ENCODE measurements at regions not wholly inside any gene's neighbourhood (a gene's known extent, or its start where the extent isn't known, plus 50 kb on each side); places are given as distances from the start of the nearest gene placed in this dataset.

DNA sequence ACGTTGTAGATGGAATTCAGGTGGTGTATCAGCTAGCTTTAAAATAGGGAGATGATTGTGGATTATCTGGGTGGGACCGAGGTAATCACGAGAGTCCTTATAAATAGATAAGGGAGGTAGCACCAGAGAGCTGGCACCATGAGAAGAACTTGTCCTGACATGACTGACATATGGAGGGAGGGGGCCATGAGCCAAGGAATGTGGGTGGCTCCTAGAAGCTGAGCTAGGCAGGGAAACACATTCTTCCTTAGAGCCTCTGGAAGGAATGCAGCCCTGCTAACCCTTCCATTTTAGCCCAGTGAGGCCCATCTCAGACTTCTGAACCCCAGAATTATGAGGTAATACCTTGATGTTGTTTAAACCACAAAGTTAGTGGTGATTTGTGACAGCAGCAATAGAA lies 321.1 kb upstream of the SULF2 start:
- no peak overlapping the region for H3K4me3 Mint-ChIP-seq
- POLR2A ChIA-PET = no interaction called here
- intact Hi-C loops (cut with micrococcal nuclease) = no loop called here

DNA sequence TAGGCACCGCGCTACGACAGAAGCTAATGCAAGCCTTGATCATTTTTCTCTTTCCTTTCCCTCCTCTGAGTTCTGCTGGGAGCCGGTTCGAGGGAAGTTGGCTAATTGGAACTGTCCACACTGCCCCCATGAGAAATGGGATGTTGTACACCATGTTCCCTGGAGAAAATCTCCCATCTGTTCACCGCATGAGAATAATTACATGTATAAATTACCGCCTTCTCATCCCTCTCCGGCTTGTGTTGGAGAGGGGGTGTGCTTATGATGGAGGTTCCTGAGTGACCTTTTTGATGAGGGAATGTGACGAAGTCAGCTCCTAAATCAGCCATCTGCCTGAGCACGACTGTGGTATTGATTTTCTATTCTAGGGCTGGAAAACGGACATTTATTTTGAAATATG lies 320.2 kb upstream of the SULF2 start:
- Mint-ChIP-seq H3K36me3 (ENCODE audit: low read depth) (no peaks in the 10 kb centered on the region), H3K4me3 (no peak overlapping the region), H3K4me1 (ENCODE audit: low read depth) (no peaks in the 10 kb centered on the region), H3K9me3 (no peaks in the 10 kb centered on the region), H3K27me3 (no peaks in the 10 kb centered on the region), H3K27ac (no peak overlapping the region)
- POLR2A ChIA-PET = no interaction called here
- ATAC-seq (no peak), DNase-seq (no peak)
- CTCF ChIA-PET = interaction anchor here (1.1 kb wide), 1 partner anchor 515 kb away, joined by 3 read pairs; no protein-coding TSS in a partner anchor
- intact Hi-C loops (cut with micrococcal nuclease) = no loop called here
- TF ChIP-seq, protein P1, sequence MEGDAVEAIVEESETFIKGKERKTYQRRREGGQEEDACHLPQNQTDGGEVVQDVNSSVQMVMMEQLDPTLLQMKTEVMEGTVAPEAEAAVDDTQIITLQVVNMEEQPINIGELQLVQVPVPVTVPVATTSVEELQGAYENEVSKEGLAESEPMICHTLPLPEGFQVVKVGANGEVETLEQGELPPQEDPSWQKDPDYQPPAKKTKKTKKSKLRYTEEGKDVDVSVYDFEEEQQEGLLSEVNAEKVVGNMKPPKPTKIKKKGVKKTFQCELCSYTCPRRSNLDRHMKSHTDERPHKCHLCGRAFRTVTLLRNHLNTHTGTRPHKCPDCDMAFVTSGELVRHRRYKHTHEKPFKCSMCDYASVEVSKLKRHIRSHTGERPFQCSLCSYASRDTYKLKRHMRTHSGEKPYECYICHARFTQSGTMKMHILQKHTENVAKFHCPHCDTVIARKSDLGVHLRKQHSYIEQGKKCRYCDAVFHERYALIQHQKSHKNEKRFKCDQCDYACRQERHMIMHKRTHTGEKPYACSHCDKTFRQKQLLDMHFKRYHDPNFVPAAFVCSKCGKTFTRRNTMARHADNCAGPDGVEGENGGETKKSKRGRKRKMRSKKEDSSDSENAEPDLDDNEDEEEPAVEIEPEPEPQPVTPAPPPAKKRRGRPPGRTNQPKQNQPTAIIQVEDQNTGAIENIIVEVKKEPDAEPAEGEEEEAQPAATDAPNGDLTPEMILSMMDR (IDR thresholded peaks at IDR 0.05) = no peak

More for the DNA sequence above, 321.1 kb upstream of the SULF2 start:
- H3K9me3 Mint-ChIP-seq = no peaks in the 10 kb centered on the region
- no peaks in the 10 kb centered on the region for H3K4me1 Mint-ChIP-seq (ENCODE audit: low read depth)
- no peak overlapping the region for H3K27ac Mint-ChIP-seq
- no peaks in the 10 kb centered on the region for H3K36me3 Mint-ChIP-seq (ENCODE audit: low read depth)
- CTCF ChIA-PET = no interaction called here
- no peaks in the 10 kb centered on the region for H3K27me3 Mint-ChIP-seq
- DNase-seq = no peak
- TF ChIP-seq, protein P1 (IDR thresholded peaks at IDR 0.05) = no peak
- ATAC-seq = no peak

DNA sequence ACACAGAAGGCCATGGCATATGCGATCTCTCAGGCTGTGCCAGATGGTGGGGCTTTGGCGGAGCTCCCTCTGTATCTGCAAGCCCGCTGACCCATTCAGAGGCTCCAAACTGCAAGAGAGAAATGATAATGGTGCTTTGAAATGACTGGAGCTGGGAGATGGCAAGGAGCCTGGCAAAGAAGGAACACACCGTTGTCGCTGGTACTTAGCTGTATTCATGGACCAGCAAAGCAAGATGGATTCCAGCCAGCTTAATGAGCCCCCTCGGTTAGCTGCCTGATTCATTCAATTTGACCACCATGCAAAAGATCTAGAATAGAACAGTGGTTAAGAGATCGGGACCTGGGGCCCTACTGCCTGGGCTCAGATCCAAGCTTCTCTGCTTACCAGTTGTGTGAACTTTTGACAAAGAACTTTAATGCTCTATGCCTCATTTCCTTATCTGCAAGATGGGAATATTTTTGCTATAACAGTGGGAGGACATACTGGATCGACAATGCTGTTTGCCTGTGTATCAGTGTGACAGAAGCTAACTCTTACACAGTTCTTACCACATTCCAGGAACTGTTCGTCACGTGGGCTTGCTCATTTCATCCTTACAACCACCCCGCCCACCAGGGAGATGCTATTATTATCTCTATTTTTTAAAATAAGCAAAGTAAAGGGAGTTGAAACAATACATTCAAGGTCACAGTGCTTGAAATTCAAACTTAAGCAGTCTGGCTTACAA lies 317.8 kb upstream of the SULF2 start:
- CTCF ChIA-PET = interaction anchor here (0.7 kb wide), 1 partner anchor 10 kb away, joined by 3 read pairs; no protein-coding TSS in a partner anchor

DNA sequence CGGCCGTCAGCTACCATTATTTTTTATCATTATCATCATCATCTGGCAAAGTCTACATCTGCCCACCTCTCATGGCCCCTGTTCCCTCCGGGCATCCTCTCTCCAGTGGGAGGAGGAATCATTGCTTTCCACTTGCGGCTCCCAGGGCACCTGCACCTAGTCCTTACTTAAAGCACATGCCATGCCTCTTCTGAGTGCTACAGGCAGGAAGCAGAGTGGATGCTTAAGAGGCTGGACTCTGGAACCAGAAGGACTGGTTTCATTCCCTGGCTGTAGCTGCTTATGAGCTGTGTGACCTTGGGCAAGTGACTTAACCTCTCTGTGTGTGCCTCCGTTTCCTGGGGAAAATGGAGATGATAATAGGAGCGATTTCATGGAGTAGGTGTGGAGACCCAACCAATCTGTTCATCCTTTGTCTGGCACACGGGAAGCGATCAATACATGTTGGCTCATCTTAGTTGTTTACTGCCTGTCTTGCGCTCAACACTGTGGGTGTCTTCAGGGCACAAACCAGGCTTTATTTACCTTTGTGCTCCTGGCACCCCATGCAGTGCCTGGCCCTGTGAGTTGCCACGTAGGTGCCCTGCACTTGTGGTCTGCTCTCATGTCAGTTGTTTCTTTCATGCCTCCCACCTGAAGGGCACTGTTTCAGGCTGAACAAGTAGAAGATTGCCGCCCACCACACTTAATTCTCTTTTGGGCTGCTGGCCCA lies 317.0 kb upstream of the SULF2 start:
- Mint-ChIP-seq H3K9me3 (no peaks in the 10 kb centered on the region), H3K27me3 (no peaks in the 10 kb centered on the region), H3K27ac (no peak overlapping the region), H3K4me3 (no peak overlapping the region), H3K4me1 (ENCODE audit: low read depth) (no peaks in the 10 kb centered on the region), H3K36me3 (ENCODE audit: low read depth) (no peaks in the 10 kb centered on the region)
- intact Hi-C loops (cut with micrococcal nuclease) = no loop called here
- CTCF ChIA-PET = no interaction called here
- TF ChIP-seq, protein P1 (IDR thresholded peaks at IDR 0.05) = no peak
- DNase-seq (no peak), ATAC-seq (no peak)
- POLR2A ChIA-PET = no interaction called here

More for the DNA sequence above, 317.8 kb upstream of the SULF2 start:
- Mint-ChIP-seq H3K27ac (no peak overlapping the region), H3K4me3 (no peak overlapping the region), H3K4me1 (ENCODE audit: low read depth) (no peaks in the 10 kb centered on the region), H3K36me3 (ENCODE audit: low read depth) (no peaks in the 10 kb centered on the region), H3K27me3 (no peaks in the 10 kb centered on the region), H3K9me3 (no peaks in the 10 kb centered on the region)
- POLR2A ChIA-PET = no interaction called here
- intact Hi-C loops (cut with micrococcal nuclease) = no loop called here
- ATAC-seq (no peak), DNase-seq (no peak)
- TF ChIP-seq, protein P1 (IDR thresholded peaks at IDR 0.05) = no peak

DNA sequence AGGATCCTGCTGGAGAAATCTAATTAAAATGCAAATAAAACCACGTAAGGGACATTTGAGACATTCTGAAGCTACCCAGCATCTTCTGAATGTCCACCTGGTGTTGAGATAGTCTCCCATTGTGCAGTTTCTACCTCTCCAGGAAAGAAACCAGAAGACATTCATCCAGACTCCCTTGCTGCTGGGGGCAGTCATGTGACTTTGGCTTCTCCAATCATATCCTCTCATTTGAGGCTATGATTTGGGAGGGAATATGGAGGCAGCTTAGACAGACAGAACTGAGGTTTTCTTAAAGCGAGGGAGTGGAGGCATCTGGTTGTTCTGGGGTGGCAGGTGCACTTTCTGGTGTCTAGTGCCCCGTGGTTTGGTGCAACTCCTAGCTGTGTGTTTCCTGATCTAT lies 315.2 kb upstream of the SULF2 start:
- no peak for ATAC-seq
- no peaks in the 10 kb centered on the region for H3K9me3 Mint-ChIP-seq

More for the DNA sequence above, 315.2 kb upstream of the SULF2 start:
- POLR2A ChIA-PET = no interaction called here
- TF ChIP-seq, protein P1 (IDR thresholded peaks at IDR 0.05) = no peak
- intact Hi-C loops (cut with micrococcal nuclease) = no loop called here
- Mint-ChIP-seq H3K4me3 (no peak overlapping the region), H3K36me3 (ENCODE audit: low read depth) (no peaks in the 10 kb centered on the region), H3K27ac (no peak overlapping the region), H3K4me1 (ENCODE audit: low read depth) (no peaks in the 10 kb centered on the region), H3K27me3 (peaks cover under 1% of the 10 kb centered on the region)
- DNase-seq = no peak
- CTCF ChIA-PET = no interaction called here
